Pulmonary artery endothelial cell (primary cell): ENCODE measurements at regions not wholly inside any gene's neighbourhood (a gene's known extent, or its start where the extent isn't known, plus 50 kb on each side); places are given as distances from the start of the nearest gene placed in this dataset.

Source experiments
- DNase-seq: peaks from one replicate; pipeline ENCODE4 v3.0.0-alpha.2; 2011; ENCODE audit warnings: low read depth, low spot score

DNA sequence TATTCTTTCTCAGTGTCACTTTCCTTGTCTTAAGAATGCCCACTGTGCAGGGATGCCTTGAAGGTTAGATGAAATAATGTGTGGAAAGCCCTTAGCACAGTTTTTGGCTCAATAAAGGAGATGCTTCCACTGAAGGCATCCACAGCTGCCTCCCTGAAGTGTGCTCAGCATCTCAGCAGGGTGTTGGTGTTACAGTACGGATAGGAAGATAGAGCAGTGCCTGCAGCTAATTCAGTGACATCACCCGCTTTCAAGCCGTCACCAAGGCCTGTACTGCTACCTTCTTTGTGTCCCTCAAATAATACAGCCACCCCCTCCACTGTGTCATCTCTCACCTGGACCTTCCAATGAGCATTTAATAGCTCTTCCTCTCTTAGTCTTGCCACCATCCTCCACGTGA, 59.0 kb downstream of the NDUFS5 start:
- no peak for DNase-seq

DNA sequence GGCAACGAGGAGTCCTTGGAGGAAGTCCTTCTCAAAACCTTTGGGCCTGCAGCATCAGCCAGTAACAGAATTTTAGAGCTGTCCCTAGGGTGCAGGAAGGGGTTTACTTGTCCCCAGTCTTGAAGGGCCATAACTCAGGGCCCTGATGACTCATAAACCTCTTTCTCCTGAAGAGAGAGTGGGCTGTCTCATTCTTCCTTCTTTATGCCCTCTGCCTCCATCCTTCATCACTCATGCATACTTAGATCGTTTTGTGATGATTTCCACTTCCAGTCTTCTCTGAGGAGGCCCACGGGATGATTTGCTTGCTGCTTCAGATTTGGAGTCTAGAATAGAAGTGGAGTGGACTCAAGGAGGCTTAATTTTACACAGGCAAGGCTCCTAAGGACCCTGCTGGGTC, 60.2 kb downstream of the NDUFS5 start:
- no peak for DNase-seq

DNA sequence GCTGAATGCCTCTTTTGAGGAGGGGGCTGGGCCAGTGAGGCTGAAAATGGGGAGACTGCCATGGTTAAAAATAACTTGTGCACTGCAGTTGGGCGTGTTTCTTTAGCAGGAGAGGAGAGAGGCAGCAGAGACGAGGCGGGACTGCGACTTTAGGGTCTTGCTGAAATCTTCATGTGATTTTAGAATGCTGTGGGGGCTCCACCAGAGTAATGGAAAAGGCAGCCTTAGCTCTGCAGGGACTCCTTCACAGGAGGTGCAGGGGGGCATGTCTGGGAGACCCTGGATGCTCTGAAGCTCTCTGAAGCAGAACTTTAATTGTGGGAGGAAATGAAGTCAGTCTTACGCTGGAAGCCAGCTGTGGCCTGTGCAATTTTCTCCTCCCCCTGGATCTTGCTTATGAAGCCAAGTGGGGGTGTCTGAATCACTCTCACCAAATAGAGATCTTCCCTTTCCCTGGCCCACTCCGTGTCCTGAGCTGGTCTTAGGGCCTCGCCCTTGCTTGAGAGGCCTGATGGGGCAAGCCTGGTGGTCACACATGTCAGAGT, 60.8 kb downstream of the NDUFS5 start:
- no peak for DNase-seq

DNA sequence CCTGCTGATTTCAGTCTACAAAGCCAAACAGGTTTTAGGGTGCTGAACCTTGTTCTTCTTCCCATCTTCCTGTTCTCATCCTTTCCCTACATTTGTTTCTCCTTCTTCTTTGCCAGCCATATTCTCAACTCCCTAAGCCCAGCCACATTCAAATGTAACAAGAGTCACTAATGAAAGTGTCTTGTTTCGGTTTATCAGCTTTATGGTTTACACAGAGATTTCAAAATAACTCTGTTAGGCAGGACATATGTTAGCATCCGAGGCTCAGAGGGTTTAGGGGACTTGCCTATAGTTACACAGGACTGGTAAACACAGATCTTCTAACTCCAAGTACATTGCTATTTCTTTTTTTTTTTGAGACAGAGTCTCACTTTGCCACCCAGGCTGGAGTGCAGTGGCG, 61.3 kb downstream of the NDUFS5 start:
- DNase-seq, result no peak

DNA sequence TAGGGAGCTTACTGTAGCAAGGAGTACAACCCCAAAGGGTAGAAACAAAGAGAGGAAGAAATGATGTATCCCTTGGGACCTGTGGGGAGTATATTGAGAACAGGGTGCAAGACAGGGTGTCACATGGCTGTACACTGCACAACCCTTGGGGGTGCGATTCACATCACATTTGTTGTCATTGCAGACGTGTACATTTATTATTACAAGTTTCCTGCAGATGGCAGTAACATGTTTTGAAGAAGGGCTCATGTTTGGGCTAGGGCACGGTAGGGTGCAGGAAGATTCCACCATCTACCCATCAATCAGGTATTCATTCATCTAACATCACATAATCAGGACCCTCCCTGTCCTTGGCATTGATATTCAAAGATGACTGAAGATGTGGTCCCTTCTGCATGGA, 62.5 kb downstream of the NDUFS5 start:
- DNase-seq, result no peak

DNA sequence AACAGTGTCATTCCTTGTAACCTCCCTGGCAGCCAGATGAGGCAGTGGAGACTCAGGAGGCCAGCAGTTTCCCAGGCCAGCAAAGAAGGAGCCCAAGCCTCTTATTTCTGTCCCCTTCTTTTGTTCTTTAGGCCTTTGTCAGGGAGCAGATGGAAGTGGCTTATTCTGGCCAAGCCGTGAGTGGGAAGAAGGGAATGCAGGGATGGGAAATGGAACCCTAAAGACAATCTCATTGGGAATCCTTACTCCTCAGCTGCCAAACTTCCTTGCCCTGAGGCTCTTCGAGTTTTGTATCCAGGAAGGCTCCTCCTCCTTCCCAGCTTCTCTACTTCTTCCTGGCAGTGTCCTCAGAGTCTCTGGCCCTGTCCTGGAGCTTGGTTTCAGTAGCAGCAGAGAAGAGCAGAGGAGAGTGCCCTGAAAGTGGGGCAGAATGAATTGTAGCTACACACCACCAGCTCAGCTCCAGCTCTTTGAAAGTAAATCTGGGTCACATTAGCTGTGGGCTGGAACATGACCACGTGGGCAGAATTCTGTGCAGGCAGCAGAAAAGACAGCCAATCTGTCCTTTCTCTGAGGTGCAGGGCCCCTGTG, 63.9 kb downstream of the NDUFS5 start:
- DNase-seq, result no peak

DNA sequence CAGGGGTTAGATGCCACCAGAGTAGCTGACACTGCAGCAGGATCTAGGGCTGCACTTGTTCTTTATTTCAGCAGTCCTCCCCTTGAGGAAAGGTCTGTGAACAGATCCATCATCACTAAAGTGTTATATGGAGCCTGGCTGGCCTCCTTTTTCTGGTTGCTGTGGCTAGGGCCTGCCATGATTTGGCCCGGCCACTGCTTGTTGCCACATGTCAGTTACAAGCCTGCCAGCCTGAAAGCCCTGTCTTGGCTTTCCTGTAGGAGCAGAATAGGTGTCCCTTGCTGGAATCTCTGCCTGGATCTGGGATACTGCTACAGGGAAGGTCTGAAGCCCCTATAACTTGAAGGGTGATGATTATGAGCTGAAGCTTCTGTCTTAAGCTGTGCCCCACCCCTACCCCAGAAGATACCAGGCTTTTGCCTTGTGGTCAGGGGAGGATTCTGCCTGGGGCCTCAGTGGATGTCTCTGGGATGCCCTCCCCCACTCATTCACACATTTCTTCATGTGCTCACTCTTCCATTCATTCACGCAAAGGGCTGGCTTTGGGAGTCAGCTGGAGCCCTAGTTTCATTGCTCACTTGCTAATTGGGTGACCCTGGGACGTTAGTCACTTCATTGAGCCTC, 64.7 kb downstream of the NDUFS5 start:
- no peak for DNase-seq

DNA sequence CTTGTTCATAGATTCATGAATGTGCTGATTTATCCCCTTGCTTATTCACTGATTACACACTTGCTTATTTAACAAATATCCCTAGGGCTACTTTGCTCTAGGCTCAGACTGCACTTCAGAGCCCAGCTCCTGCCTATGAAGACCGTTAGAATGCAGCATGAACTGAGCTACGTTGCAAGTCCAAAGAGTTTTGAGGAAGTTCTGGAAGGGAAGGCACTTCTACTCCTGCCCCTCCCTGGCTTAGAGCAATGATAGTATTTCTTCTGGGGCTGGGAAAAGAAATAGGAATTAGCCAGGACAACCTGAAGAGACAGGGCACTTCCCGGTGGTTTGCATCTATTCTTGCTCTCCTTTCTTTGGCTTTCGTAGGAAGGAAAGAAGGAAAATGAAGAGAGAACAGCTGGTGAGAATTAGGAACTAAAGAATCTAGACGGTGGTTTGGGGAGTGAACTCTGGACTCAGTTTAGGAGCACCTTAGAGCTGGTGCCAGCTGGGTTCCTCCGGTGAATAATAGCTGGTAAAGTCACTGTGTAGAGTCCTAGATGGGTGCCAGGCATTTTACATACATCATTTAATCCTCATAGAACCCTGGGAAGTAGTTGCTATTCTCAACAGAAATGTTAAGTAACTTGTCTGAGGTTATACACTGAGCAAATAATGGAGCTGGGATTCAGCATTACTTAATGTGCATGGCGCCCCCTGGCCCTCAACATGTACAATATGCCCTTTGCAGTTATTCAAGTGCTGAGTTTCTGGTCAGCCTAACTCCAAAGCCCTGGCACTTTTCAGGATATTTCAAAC, 65.9 kb downstream of the NDUFS5 start:
- DNase-seq, result no peak

DNA sequence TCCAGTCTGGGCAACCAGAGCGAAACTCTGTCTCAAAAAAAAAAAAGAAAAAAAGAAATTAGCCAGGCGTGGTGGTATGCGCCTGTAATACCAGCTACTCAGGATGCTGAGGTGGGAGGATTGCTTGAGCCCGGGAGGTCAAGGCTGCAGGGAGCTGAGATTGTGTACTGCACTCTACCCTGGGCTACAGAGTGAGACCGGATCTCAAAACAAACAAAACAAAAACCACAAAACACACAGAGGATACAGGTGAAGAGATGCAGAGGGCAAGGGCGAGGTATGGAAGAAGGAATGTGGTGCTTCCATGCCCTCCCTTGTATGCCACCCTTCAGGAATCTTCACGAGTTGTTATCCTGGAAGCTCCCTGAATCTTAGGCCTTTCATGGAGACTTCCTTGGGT, 68.5 kb downstream of the NDUFS5 start:
- DNase-seq, result no peak

DNA sequence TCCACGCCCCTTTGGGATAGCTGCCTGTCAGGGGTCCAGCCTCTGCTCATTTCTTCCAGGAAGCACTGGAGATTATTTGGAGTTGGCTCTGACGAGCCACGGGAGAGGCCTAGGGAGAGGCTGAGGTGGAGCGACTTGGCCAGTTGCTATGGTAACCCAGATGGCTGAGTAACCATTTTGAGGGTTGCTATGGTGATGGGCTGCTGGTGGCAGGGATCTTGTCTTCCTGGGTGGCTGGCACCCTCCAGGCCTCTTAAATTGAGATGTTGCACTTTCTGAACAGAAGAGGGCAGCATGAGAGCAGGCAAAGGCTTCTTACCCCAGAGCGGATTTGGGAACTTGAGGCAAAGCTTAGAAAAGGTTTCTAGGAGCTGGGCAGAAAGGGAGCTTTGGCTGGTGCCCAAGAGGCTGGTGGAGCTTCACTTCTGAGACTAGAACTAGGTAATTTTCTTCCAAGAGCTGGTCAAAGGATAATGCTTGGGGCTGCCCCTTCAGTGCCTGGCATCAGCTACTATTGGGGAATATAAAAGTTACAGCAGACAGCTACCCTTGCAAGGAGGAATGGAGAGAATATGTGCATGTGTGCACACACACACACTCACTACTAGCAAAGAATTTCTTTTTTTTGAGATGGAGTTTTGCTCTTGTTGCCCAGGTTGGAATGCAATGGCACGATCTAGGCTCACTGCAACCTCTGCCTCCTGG, 72.5 kb downstream of the NDUFS5 start:
- DNase-seq, result no peak

DNA sequence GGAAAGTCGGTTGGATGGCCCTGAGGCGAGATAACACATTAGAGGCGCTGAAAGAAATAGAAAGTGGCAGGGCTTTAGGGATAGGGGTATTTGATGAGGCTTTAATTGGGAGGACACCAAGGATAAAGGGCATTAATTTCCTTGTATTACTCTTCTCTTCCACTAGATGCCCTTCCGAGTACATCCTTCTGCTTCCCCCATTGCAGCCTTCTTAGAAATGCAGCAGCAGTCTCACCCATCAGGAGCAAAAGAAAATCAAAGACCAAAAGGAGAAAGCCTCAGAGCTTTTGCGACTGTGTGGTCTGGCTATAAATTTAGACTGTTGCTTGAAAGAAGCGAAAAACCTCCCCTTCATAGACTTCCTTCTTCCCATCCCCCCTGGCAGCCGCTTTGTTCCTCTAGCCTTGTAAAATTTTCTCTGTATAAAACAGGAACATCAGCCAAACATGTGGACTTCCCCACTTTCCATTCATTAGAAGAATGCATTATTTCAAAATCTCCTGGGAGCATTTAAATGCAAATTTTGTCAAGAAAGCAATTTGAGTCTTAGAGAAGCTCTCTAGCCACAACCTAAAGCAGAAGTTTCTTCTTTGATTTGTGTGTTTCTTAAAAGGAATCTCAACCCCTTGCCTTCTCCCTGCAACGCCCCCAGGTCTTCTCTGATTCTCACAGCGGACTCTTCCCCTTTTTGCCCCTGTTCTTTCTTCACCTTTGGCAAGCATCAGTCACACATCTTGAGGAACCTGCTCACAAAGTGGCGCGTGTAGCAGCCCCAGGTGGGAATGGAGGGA, 76.6 kb downstream of the NDUFS5 start:
- no peak for DNase-seq

DNA sequence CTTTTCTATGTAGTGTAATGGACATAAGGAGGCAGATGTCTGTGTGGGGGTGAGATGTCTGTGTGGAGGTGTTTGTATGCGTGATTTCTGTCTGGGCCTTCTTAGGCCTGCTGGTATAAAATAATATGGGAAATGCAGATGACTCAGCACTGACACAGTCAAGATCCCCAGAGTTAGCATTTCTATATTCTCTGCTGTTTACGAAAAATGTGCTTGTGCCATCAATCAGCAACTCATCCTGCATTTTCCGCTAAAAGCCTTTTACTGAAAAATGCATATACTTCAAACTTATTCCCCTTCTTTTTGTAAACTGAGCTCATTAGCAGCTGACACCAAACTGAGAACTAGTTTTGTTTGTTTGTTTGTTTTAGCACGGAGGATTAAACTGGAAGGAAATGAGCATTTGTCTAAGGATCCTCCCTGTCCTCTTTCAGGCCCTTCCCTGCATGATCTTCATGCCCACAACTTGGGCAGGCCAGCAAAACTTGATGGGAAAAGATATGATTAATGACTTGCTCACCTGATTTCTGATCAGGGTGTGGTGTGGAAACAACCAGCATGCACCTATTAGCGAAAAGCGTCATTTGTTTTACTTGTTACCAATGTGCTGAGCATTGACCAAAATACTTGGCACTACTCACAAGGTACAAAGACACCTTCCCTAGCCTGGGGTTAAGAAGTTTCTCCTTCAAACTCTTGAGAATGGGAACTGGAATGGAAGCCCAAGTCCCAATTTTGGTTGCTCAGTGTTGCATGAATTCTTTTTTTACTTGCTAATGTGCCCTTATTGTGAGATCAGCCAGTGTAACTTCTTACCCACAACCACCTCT, 77.4 kb downstream of the NDUFS5 start:
- no peak for DNase-seq

DNA sequence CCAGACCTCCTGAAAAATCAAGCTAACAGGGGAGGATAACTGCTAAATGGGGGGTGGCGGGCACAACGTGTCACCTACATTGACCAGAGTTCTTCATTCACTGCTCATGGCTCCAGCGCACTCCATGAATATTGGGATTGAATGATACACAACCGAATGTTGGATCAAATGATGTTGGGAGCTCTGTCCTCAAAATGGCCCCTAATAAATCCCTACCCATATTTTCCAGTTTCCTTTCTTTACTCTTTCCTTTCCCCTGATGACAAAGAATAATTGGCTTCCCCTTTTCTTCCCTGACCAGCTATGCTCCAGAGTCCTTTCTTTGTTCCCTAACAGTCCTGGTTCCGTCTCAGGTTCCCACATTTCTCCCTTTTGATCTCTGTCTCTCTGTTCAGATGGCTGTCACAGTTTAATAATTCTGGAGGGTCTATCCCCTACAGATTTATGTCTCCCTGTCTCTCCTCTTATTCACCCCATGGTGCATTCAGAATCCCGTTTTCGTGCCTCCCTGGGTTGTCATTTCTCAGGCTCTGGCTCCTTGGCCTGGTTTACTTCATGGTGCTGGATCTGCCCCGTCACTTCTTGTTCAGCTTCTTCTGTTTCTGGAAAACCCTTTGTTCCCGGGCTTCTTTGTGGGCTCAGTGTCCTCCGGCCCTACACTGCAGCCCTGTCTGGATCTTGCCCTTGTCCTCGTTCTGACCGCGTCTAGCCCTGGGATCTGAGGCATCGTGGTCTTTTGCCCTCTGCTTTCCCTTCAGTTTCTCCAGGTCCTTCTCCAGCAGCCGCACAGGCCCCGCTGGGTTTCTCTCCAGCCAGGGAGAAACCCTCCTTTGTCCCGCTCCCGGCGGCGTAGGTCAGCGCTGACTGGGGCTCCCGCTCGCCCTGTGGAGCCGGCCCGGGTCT, 78.3 kb downstream of the NDUFS5 start:
- DNase-seq, result no peak

DNA sequence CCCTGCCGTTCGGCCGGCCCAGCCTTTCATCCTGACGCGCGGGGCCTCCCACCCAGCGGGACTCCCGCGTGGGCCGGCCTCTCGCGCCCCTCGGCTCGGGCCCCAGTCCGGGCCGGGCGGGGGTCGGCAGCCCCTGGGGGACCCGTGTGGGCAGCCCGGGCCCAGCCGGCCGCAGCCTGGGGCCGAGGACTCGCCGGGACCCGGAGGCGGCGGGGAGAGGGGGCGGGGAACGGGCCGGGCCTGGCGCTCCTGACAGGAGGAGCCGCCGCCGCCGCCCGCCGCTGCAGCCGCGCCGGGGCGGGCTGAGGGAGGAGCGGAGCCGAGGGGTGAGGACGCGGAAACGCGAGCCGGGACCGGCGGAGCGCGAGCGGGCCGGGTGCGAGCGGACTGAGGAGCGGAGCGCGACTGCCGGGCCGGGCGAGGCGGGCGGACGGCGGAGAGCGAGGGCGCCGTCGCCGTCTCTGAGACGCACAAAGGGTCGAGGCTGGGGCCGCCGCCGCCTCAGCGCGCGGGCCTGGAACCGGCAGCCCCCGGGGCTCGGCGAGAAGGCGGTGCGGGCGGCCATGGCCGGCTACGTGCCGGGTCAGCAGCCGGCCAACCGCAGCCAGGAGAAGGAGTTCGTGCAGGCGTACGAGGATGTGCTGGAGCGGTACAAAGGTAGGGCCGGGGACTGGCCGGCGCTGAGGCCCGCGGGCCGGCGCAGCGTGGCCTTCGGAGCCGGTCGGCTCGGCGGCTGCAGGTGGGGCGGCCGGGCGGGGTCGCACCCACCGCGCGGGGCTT, 79.1 kb downstream of the NDUFS5 start:
- no peak for DNase-seq

DNA sequence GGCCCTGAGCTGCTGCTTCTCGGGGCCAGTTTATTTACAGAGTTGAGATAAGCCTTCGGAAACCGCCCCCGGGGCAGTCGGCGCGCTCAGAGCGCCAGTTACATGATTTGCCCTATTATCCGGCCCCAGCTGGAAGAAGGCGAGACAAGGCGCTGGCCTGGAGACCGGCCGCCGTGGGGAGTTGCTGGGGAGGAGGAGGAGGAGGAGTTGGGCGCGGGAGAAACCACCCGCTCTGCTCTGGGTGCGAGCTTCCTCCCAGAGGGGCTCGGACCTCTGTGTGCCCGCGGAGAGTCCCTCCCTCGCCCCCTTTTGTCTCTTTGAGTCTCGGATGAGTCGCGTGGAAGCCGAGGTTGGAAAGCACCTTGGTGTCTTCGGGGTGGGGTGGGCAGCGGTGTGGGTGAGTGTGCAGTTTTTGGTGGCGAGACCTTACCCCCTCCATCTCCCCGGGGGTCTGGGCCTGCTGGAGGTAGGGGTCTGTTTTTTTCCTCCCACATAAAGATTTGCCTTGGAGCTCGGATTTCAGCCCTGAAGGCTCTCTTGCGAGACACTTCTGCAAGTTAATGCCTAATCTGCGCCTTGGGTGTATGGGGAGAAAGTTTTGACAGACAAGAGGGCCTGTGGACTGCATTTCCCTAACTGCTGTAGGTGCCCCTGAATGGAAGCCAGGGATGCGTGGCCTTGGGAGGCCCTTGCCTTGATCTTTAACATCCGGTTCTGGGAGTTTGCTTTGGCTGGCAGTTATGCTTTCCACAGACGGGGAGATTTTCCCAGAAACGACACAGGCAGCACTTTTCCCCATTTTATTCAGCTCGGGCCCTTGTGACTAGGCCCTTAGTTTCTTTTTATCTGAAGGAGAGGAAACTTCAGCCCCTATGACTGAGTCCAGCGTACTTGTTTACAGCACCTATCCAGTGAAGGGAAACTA, 80.0 kb downstream of the NDUFS5 start:
- DNase-seq, result no peak

DNA sequence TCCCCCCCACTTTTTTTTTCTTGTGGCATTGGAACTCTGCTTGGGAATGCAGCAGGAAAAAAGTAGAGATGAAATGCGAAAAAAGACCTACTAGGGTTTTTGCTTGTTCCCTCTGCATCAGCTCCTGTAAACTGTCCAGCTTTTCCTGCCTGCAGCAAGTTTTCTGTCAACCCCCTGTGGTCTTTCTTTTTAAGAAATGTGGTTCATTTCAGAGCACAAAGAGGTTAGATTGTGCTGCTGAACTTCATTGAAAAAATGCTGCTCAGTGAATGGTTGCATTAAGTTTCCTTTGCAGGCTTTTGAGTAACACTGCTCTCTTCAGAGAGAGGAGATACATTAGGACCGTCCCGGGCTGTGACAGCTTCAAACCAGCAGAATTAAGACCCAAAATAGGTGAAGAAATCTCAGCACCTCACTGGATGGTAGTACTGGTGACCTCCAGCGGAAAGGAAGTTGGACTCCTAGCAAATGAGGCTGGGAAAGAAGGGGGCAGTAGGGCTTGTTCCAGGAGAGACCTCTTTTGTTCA, 80.7 kb downstream of the NDUFS5 start:
- no peak for DNase-seq
